ENCODE measurements at regions not wholly inside any gene's neighbourhood (a gene's known extent, or its start where the extent isn't known, plus 50 kb on each side); places are given as distances from the start of the nearest gene placed in this dataset.

DNA sequence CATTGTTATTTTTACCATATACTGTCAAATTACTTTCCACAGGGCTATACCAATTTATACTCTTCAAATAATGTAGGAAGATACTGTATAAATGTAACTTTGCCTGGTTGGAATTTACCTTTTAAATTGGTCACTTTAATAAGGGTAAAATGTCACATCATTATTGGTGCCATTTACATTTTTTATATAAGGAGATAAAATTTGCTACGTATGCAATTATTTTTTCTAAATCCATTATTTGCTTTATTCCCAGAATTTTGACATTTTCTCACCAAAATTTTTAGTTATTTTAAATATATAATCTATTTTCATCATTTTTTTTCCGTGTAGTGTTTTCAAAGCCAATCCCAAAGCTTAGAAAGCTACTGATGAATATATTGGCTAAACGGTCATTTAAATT is 664.7 kb downstream of the KCNJ2 start (continued):
- TF ChIP-seq NANOG (IDR thresholded peaks at IDR 0.05; ENCODE audit: borderline replicate concordance) (no peak), STAT1 (IDR thresholded peaks at IDR 0.05; ENCODE audit: unreplicated experiment) (no peak), ZNF114 (CRISPR knock-in tag; IDR thresholded peaks at IDR 0.05) (no peak), EZH2 (IDR thresholded peaks at IDR 0.05; ENCODE audit: low read depth, unreplicated experiment) (no peak), POLR2AphosphoS5 (IDR thresholded peaks at IDR 0.05; ENCODE audit: low read depth) (no peak), JUNB (IDR thresholded peaks at IDR 0.05; ENCODE audit: unreplicated experiment) (no peak)
- TF ChIP-seq, protein P1, sequence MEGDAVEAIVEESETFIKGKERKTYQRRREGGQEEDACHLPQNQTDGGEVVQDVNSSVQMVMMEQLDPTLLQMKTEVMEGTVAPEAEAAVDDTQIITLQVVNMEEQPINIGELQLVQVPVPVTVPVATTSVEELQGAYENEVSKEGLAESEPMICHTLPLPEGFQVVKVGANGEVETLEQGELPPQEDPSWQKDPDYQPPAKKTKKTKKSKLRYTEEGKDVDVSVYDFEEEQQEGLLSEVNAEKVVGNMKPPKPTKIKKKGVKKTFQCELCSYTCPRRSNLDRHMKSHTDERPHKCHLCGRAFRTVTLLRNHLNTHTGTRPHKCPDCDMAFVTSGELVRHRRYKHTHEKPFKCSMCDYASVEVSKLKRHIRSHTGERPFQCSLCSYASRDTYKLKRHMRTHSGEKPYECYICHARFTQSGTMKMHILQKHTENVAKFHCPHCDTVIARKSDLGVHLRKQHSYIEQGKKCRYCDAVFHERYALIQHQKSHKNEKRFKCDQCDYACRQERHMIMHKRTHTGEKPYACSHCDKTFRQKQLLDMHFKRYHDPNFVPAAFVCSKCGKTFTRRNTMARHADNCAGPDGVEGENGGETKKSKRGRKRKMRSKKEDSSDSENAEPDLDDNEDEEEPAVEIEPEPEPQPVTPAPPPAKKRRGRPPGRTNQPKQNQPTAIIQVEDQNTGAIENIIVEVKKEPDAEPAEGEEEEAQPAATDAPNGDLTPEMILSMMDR (conservative IDR thresholded peaks at IDR 0.05; ENCODE audit: low read depth in 2 of 2): no peak

DNA sequence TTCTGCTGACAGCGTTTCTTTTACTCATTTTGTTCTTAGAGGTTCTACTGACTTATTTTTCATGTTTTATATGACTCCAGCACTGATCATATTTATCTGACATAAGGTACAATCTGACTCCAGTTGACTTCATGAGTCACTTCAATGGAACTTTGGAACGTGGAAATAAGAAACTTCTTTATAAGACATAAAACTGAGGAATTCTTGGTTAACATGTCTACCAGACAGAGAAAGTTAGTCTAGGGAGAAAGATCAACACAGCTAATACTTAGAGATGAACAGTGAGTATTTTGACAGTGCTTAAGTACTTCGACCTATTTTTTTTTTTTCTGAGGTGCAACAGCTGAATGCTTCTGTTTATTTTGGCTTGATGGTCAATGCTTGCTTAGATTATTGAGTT is 679.5 kb downstream of the KCNJ2 start:
- Histone ChIP-seq H3F3A (replicated peaks; ENCODE audit: low read depth) (no peaks in the 10 kb centered on the region), H3K27ac (ENCODE audit: low read depth) (no peak overlapping the region), H3K4me1 (ENCODE audit: insufficient read depth) (0 out of 2 replicates have a peak, but pooled peaks cover 3% of the 10 kb centered on the region), H3K4me2 (no peak overlapping the region), H2AFZ (no peak overlapping the region), H3K36me3 (ENCODE audit: insufficient read depth) (no peaks in the 10 kb centered on the region), H4K20me1 (replicated peaks; ENCODE audit: insufficient read depth) (no peaks in the 10 kb centered on the region), H3K27me3 (ENCODE audit: insufficient read depth) (no peaks in the 10 kb centered on the region), H3K9me2 (ENCODE audit: insufficient read depth) (peaks cover 13% of the 10 kb centered on the region), H3K4me3 (no peak overlapping the region), H3K79me2 (replicated peaks; ENCODE audit: insufficient read depth) (no peaks in the 10 kb centered on the region)
- Mint-ChIP-seq H3K36me3 (ENCODE audit: low read depth) (no peaks in the 10 kb centered on the region), H3K27ac (no peak overlapping the region), H3K27me3 (ENCODE audit: insufficient read depth, low read depth, poor library complexity) (no peaks in the 10 kb centered on the region), H3K4me1 (no peaks in the 10 kb centered on the region), H3K9me3 (no peaks in the 10 kb centered on the region), H3K4me3 (no peak overlapping the region)
- ATAC-seq (no peak), DNase-seq (ENCODE audit: low spot score) (no peak)
- TF ChIP-seq NANOG (IDR thresholded peaks at IDR 0.05; ENCODE audit: borderline replicate concordance) (no peak), JUNB (IDR thresholded peaks at IDR 0.05; ENCODE audit: unreplicated experiment) (no peak), EZH2 (IDR thresholded peaks at IDR 0.05; ENCODE audit: low read depth, unreplicated experiment) (no peak), ETS1 (IDR thresholded peaks at IDR 0.05) (no peak), STAT1 (IDR thresholded peaks at IDR 0.05; ENCODE audit: unreplicated experiment) (no peak), ZNF114 (CRISPR knock-in tag; IDR thresholded peaks at IDR 0.05) (no peak), POLR2AphosphoS5 (IDR thresholded peaks at IDR 0.05; ENCODE audit: low read depth) (no peak), ZNF331 (CRISPR knock-in tag; IDR thresholded peaks at IDR 0.05; ENCODE audit: low read depth) (no peak), CREB1 (CRISPR knock-in tag; IDR thresholded peaks at IDR 0.05; ENCODE audit: low read depth) (no peak), EZH2phosphoT487 (IDR thresholded peaks at IDR 0.05; ENCODE audit: unreplicated experiment) (no peak), ZNF462 (CRISPR knock-in tag; IDR thresholded peaks at IDR 0.05) (no peak)
- TF ChIP-seq, protein P2, sequence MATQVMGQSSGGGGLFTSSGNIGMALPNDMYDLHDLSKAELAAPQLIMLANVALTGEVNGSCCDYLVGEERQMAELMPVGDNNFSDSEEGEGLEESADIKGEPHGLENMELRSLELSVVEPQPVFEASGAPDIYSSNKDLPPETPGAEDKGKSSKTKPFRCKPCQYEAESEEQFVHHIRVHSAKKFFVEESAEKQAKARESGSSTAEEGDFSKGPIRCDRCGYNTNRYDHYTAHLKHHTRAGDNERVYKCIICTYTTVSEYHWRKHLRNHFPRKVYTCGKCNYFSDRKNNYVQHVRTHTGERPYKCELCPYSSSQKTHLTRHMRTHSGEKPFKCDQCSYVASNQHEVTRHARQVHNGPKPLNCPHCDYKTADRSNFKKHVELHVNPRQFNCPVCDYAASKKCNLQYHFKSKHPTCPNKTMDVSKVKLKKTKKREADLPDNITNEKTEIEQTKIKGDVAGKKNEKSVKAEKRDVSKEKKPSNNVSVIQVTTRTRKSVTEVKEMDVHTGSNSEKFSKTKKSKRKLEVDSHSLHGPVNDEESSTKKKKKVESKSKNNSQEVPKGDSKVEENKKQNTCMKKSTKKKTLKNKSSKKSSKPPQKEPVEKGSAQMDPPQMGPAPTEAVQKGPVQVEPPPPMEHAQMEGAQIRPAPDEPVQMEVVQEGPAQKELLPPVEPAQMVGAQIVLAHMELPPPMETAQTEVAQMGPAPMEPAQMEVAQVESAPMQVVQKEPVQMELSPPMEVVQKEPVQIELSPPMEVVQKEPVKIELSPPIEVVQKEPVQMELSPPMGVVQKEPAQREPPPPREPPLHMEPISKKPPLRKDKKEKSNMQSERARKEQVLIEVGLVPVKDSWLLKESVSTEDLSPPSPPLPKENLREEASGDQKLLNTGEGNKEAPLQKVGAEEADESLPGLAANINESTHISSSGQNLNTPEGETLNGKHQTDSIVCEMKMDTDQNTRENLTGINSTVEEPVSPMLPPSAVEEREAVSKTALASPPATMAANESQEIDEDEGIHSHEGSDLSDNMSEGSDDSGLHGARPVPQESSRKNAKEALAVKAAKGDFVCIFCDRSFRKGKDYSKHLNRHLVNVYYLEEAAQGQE (IDR thresholded peaks at IDR 0.05; ENCODE audit: unreplicated experiment): no peak

Data from GM23338 (cell line).